ENCODE measurements at regions not wholly inside any gene's neighbourhood (a gene's known extent, or its start where the extent isn't known, plus 50 kb on each side); places are given as distances from the start of the nearest gene placed in this dataset.
"Not testable (repeated sequence)": the region's sequence is repeated elsewhere in the genome, so short reads cannot be mapped to it uniquely, and the experiment has no call there.

DNA sequence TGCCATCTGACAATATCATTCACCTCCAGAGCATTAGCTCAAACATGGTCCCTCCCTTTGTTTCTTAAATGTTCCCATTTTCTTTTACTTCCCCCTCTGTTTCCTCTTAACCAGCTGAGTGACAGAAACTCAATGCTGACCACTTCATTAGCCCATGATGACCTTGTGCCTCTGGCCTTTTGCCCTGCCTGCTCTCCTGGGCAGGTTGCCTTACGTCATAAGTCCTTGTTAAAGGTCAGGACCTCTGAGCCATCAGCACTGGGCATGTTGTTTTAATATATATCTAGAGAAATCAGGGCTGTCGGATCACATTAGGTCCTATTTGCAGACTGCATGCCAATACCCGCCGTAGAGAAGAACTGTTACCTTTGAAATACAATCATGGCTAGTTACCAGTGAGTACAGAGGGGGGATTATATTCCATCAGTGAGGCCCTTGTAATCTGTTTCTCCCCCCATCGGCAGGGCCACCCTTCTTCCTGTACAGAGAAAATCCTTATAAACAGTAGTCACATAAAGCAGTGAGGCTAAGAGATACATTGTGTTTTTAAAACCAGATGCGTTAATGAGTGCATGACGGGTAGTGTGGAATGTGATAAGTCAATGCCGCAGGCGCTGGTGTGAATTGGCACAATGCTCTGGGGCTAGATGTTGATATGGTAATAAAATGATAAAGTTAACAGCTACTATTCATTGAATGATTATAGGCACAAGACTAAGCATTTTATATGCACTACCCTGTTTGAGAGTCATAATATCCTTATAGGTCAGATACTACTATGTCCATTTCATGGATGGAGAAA is 94.3 kb upstream of the ZFHX3 start:
- DNase-seq: no peak

- DNase-seq: no peak
These were observed 93.0 kb upstream of the ZFHX3 start for GRCh38 chr16:73140929-73141328.

DNA sequence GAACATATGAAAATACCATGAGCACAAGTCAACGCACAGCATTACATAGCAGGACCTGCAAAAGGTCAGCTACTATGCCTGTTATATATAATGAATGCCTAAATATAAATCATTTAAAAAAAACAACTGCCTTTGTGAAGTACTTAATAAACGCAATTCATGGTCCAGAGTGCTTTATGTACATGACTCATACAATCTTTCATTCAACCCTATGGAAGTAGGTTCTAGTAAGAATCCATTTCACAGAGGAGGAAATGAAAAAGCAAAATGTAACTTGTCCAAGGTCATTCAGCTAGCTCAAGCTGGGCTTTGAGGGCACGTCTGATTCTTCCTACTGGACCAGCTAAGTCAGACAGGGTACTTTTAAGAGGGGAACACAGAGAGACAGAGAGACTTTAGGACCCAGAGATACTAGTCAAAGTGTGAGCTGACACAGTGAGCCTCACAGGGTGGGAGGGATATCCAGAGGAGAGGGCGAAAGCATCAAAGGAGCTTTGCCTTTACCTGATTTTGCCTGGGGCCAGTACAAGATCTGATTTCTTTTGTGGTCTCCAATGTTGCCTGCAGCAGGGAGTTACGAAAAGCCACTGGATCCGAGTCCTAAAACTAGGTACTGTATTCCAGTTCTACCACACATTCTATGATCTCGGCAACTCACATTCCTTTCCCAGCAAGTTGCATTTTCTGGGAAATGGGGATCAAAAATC is 83.4 kb upstream of the ZFHX3 start:
- DNase-seq: no peak

- no peak for DNase-seq
These were observed 81.5 kb upstream of the ZFHX3 start for GRCh38 chr16:73129455-73129854.

- no peak for DNase-seq
These were observed 78.6 kb upstream of the ZFHX3 start for GRCh38 chr16:73126525-73126853.

GRCh38 chr16:73125850-73126524 is 78.1 kb upstream of the ZFHX3 start:
- no peak for DNase-seq

- peak in 5 of 56 donors; percentile 3 to 19 (median 10) for DNase-seq
These were observed 76.9 kb upstream of the ZFHX3 start for GRCh38 chr16:73124665-73125375.

- no peak for DNase-seq
These were observed 76.2 kb upstream of the ZFHX3 start for GRCh38 chr16:73124097-73124652.

- peak in 12 of 56 donors; percentile 2 to 28 (median 9) for DNase-seq
These were observed 74.9 kb upstream of the ZFHX3 start for GRCh38 chr16:73122604-73123391.

GRCh38 chr16:73116576-73116975 is 68.6 kb upstream of the ZFHX3 start:
- DNase-seq: no peak

- DNase-seq: no peak
These were observed 65.4 kb upstream of the ZFHX3 start for GRCh38 chr16:73113336-73113735.

DNA sequence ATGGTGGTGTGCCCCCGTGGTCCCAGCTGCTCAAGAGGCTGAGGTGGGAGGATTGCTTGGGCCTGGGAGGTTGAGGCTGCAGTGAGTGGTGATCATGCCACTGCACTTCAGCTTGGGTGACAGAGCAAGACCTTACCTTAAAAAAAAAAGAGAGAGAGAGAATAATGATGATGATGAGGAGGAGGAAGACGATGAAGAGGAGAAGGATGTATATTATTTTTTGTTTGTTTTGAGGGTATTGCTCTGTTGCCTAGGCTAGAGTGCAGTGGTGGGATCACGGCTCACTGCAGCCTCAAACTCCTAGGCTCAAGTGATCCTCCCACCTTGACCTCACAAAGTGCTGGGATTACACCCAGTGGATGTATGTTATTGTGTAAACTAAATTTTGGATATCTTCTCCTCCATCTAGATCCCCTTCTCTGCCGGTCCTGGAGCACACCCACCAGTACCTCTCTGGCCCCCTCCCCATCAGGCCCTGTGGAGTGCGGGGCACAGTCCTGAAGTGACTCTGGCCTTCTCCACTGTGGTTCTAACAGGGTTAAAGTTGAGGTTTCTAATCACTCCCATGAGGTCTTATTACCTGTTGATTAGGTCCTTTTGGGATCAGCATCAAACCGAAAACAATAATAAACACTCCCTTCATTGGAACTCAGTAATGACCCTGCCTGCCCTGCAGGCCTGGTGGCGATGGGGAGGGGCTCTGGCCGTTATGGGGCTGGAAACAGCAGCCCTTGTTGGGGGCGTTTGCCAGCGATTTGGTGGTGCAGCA is 60.5 kb upstream of the ZFHX3 start:
- DNase-seq: no peak

DNA sequence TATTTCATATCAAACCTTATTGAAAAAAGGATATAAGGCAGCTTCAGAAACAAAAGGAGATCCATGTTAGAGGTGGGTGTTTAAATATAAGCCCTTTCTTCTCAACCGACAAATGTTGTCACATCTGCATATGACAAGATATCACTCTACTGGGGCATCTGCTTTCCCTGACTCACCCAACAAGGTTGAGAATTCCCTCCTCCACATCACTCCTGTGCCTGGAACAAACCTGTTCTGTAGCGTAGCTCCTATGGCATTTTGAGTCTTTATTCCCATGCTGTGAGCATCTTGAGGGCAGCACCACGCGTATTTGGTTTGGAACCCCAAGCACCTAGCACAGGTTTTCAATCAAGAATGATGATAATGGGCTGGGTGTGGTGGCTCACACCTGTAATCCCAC is 59.4 kb upstream of the ZFHX3 start:
- no peak for DNase-seq

DNA sequence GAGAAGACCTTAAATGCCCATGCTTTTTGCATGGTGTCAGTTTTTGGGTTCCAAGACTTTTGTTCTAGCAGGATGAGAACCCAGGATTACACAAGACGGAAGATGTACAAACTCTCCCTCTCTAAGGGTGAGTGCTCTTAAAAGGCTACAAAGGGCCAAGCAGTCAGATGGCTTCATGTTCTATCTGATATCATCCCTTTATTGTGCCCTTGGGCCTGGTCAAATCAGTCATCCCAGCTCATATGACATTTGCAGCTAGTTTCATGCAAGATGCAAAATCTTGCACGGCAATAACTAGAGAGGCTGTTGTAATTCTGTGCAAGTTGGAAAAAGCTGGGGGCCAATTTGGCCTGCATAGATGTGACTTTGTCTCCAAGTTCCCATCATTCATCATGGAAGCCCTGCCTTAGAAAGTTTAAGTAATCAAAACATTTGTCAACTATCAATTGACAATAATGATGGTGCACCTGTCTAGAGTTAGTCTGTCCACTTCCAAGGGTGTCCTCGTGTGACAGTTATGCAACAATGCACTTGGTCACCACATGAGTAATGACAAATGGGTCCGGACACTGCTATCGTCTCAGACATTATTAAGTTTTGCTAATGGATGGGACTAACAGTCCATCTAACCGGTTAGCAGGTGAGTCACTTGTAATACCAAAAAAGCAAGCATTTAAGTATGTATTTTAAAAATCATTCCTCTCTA is 58.6 kb upstream of the ZFHX3 start:
- no peak for DNase-seq

GRCh38 chr16:73101568-73101967 is 53.6 kb upstream of the ZFHX3 start:
- no peak for DNase-seq

DNA sequence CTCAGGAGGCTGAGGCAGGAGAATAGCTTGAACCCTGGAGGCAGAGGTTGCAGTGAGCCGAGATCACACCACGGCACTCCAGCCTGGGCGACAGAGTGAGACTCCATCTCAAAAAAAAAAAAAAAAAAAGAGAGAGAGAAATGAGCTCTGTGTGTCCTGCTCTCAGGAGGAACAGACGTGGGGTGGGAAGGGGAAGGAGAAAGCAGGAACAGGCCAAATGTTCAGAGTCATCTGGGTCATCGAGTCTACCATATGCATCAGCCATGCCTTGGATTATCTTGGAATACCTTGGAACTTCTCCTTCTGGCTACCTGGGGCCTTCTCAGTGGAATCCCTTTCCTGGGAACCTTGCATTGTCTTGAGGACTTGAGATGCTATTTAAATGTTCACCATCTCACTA is 51.7 kb upstream of the ZFHX3 start:
- DNase-seq: not testable (repeated sequence)

Measured in nucleus accumbens (tissue), 56 donors.